Stomach (tissue), 8 donors: ENCODE measurements at regions not wholly inside any gene's neighbourhood (a gene's known extent, or its start where the extent isn't known, plus 50 kb on each side); places are given as distances from the start of the nearest gene placed in this dataset.

Experiments used
- DNase-seq, 2 donors: peaks; one replicate each; pipeline versions ENCODE4 v3.0.0 to v3.0.0-alpha.2; 2013 to 2019
- H3K27ac ChIP-seq, 5 donors: fragments of 200-600 bp in 4 of 5; sonication (generic) in 4 of 5; one replicate each; pipeline ENCODE4 v1.5.1; 2013 to 2019; ENCODE audit warnings: mild to moderate bottlenecking in 1 of 5, moderate library complexity in 1 of 5
- H3K27me3 ChIP-seq, 3 donors: fragments of 200-600 bp; sonication (generic); one replicate each; pipeline ENCODE4 v1.5.1; 2017 to 2019; ENCODE audit warnings: mixed run types in 1 of 3
- H3K36me3 ChIP-seq, 4 donors: fragments of 200-600 bp; sonication (generic); 1 replicate in 3 of 4; 2 replicates in 1 of 4; pipeline ENCODE4 v1.5.1; 2016 to 2019
- H3K4me1 ChIP-seq, 4 donors: fragments of 200-600 bp; sonication (generic); one replicate each; pipeline ENCODE4 v1.5.1; 2016 to 2019
- H3K4me3 ChIP-seq, 4 donors: fragments of 200-600 bp; sonication (generic) in 3 of 4; one replicate each; pipeline ENCODE4 v1.5.1; 2016 to 2019; ENCODE audit warnings: mild to moderate bottlenecking in 1 of 4
- H3K9me3 ChIP-seq, 4 donors: fragments of 200-600 bp; sonication (generic); one replicate each; pipeline ENCODE4 v1.5.1; 2016 to 2019
- EP300 ChIP-seq: sonication (generic); formaldehyde crosslinking; IDR thresholded peaks from one replicate; pipeline ENCODE4 v1.6.1; 2017; ENCODE audit warnings: antibody characterized with exemption
- POLR2A ChIP-seq, 4 donors: fragments of 450-650 bp; IDR thresholded peaks; one replicate each; pipeline ENCODE4 v1.6.1; 2016; ENCODE audit warnings: antibody characterized with exemption in 4 of 4, control low read depth in 2 of 4, mild to moderate bottlenecking in 1 of 4, moderate library complexity in 1 of 4
- POLR2AphosphoS5 ChIP-seq, 3 donors: sonication (generic); formaldehyde crosslinking; IDR thresholded peaks; one replicate each; pipeline ENCODE4 v1.6.1; 2016; ENCODE audit warnings: antibody characterized with exemption in 3 of 3
- WGBS, 5 donors: extraction: QIAGEN DNeasy Blood & Tissue Kit in 3 of 5; methylation state at CpG; one replicate each; pipeline versions ENCODE4 v1.1.5 to v1.1.7; 2013 to 2018; 5-methylcytosine and 5-hydroxymethylcytosine counted together
- intact Hi-C: fragments of 100-400 bp; cut with DNase I; formaldehyde crosslinking; loops from one replicate; pipeline ENCODE4 v1.15.1; 2023; ENCODE audit warnings: low total_unique reads
- TF ChIP-seq, protein P1 (sequence below), 7 experiments: fragments of 450-650 bp in 4 of 7; fragments of 200-600 bp in 3 of 7; sonication (generic) in 3 of 7; IDR thresholded peaks; one replicate each; pipeline ENCODE4 v1.5.1; 2016 to 2019; ENCODE audit warnings: antibody characterized with exemption in 7 of 7, control low read depth in 2 of 7, mild to moderate bottlenecking in 1 of 7
- donor health status: healthy with polysubstance abuse.
- donor health status: Bipolar disorder and iron deficiency.
- donor health status: healthy.

DNA sequence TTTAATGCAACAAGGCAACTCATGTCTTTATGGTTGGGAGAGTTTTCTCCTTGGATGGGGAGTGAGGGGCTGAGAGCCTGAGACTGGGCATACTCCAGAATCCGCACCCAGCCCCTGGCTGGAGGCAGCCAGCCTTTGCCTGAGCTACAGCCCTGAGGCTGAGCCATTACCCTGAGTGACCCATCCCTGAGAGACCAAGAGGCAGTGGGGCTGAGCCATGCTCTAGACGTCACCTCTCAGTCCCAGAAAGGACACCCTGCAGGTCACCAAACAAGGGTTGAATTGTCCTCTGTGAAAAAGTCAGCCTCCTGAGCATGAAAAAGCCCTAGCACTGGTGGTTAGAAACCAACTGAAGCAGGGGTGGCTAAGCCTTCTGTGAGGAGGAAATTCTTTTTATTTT lies 151.2 kb upstream of the GATB start:
- TF ChIP-seq, protein P1, sequence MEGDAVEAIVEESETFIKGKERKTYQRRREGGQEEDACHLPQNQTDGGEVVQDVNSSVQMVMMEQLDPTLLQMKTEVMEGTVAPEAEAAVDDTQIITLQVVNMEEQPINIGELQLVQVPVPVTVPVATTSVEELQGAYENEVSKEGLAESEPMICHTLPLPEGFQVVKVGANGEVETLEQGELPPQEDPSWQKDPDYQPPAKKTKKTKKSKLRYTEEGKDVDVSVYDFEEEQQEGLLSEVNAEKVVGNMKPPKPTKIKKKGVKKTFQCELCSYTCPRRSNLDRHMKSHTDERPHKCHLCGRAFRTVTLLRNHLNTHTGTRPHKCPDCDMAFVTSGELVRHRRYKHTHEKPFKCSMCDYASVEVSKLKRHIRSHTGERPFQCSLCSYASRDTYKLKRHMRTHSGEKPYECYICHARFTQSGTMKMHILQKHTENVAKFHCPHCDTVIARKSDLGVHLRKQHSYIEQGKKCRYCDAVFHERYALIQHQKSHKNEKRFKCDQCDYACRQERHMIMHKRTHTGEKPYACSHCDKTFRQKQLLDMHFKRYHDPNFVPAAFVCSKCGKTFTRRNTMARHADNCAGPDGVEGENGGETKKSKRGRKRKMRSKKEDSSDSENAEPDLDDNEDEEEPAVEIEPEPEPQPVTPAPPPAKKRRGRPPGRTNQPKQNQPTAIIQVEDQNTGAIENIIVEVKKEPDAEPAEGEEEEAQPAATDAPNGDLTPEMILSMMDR (IDR thresholded peaks at IDR 0.05) = no peak
- no peak for TF ChIP-seq POLR2AphosphoS5 (IDR thresholded peaks at IDR 0.05)
- no peak for TF ChIP-seq POLR2A (IDR thresholded peaks at IDR 0.05)
- no peak for TF ChIP-seq EP300
- Histone ChIP-seq H3K36me3 (no peaks in the 10 kb centered on the region), H3K27me3 (no peaks in the 10 kb centered on the region), H3K4me3 (no peak overlapping the region), H3K4me1 (peaks cover 0 to 8% (median 0%) of the 10 kb centered on the region in 4 donors), H3K27ac (no peak overlapping the region), H3K9me3 (no peaks in the 10 kb centered on the region)
- WGBS, 5 donors = 72 to 78% (median 74%) methylated on average over 2 of the region's 2 CpGs
- no peak for DNase-seq
- intact Hi-C loops = no loop called here

DNA sequence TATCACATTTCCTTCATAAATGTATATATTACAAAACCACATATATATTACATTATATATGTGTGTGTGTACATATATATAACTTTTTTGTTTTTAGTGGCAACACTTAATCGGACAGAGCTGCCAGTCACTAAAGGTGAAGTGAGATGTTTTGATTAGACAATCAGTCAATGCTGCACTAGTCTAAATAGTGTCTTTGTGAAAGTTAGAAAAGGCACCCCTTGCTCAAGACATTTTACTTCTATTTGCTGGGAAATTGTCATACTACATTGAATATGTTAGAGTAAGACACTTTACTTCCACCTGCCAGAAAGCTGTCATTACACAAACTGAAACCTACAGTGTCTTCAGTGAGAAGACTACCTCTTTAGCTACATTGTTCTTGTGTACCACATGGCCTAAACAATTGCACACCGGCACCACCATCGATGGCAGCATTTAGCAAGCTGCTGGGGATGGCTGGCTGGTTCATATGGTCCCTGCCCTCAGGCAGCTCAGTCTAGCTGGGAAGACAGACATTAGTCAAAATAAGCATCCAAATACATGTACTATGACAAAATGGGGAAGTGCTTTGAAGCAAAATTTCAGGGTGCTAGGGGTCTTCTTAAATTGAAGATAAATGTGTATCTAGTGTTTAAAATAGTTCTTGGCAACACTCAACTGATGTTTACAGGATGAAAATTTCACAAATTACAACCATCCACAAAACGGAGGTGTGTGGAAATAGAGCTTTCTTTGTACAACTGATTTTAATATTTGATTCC lies 148.1 kb upstream of the GATB start:
- Histone ChIP-seq H3K4me3 (no peak overlapping the region), H3K4me1 (peaks cover 0 to 8% (median 0%) of the 10 kb centered on the region in 4 donors), H3K27me3 (no peaks in the 10 kb centered on the region), H3K36me3 (no peaks in the 10 kb centered on the region), H3K27ac (no peak overlapping the region), H3K9me3 (no peaks in the 10 kb centered on the region)
- DNase-seq = no peak
- 73 to 80% (median 76%) methylated on average over 4 of the region's 4 CpGs for WGBS, 5 donors
- intact Hi-C loops = no loop called here
- TF ChIP-seq POLR2A (IDR thresholded peaks at IDR 0.05) (no peak), POLR2AphosphoS5 (IDR thresholded peaks at IDR 0.05) (no peak), EP300 (no peak)
- TF ChIP-seq, protein P1 (IDR thresholded peaks at IDR 0.05) = no peak

DNA sequence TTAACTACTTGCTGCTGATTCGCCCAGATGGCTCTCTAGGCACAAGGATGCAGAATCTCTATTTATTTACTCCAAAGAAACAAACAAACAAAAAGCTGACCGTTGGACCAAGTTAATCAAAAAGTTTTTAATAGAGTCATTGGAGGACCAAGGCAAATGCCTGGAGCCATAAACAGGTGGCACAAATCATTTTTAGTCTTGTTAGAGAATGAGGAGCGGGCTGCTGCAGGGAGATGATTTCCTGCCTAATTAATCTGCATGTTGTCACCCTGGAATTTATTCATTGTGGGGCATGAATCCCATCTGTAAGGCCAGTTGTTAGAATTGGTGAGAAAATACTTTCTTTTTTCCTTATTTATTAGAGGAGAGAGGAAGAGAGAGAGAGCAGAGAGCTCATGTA lies 147.4 kb upstream of the GATB start:
- H3K4me1 ChIP-seq = peaks cover 0 to 8% (median 0%) of the 10 kb centered on the region in 4 donors
- WGBS, 5 donors = 40 to 51% (median 45%) methylated on average over 3 of the region's 3 CpGs
- H3K9me3 ChIP-seq = no peaks in the 10 kb centered on the region
- H3K36me3 ChIP-seq = no peaks in the 10 kb centered on the region
- intact Hi-C loops = no loop called here
- TF ChIP-seq POLR2A (IDR thresholded peaks at IDR 0.05) = no peak
- TF ChIP-seq, protein P1 (IDR thresholded peaks at IDR 0.05) = no peak
- H3K27ac ChIP-seq = no peak overlapping the region
- no peaks in the 10 kb centered on the region for H3K27me3 ChIP-seq
- no peak overlapping the region for H3K4me3 ChIP-seq
- no peak for DNase-seq

DNA sequence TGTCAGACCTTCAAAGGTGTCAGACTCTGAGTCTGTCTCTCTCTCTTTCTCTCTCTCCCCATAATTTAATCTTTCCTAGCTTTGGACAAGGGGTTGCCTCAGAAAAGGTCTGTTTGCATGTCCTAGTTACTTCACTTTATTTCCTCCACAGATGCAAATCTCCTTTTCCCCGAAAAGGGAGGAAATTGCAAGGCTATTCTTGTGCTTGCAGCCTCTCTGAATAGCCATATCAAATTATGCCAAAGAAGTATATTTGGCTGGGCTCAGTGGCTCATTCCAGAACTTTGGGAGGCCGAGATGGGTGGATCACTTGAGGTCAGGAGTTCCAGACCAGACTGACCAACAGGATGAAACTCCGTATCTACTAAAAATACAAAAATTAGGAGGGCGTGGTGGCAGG lies 145.6 kb upstream of the GATB start:
- Histone ChIP-seq H3K4me1 (peaks cover 0 to 8% (median 0%) of the 10 kb centered on the region in 4 donors), H3K36me3 (no peaks in the 10 kb centered on the region), H3K27ac (no peak overlapping the region), H3K4me3 (no peak overlapping the region), H3K9me3 (peaks cover 0 to 12% (median 8%) of the 10 kb centered on the region in 4 donors), H3K27me3 (no peaks in the 10 kb centered on the region)
- DNase-seq = no peak
- 68 to 79% (median 74%) methylated on average over 4 of the region's 4 CpGs for WGBS, 5 donors
- TF ChIP-seq POLR2A (IDR thresholded peaks at IDR 0.05) (no peak), EP300 (no peak), POLR2AphosphoS5 (IDR thresholded peaks at IDR 0.05) (no peak)
- TF ChIP-seq, protein P1 (IDR thresholded peaks at IDR 0.05) = no peak
- intact Hi-C loops = no loop called here
